Activated gamma-delta T cell treated with Interleukin-2 at 50 U/mL for 16 hours (primary cell): ENCODE measurements at regions not wholly inside any gene's neighbourhood (a gene's known extent, or its start where the extent isn't known, plus 50 kb on each side); places are given as distances from the start of the nearest gene placed in this dataset.

Source experiments
- DNase-seq: peaks from one replicate; pipeline ENCODE4 v3.0.0-alpha.2; 2020

- no peak for DNase-seq
Measured at GRCh38 chr10:4086131-4086898, 301.3 kb upstream of the KLF6 start.

- DNase-seq: no peak
Measured at GRCh38 chr10:4083509-4084003, 298.5 kb upstream of the KLF6 start.

- DNase-seq: no peak
Measured at GRCh38 chr10:4082861-4083260, 297.9 kb upstream of the KLF6 start.

GRCh38 chr10:4081685-4082111 lies 296.7 kb upstream of the KLF6 start:
- DNase-seq: no peak

- DNase-seq: no peak
Measured at GRCh38 chr10:4080225-4080805, 295.3 kb upstream of the KLF6 start.

GRCh38 chr10:4079803-4080202 lies 294.8 kb upstream of the KLF6 start:
- no peak for DNase-seq

GRCh38 chr10:4077804-4078203 lies 292.8 kb upstream of the KLF6 start:
- no peak for DNase-seq

- DNase-seq: no peak
Measured at GRCh38 chr10:4076983-4077382, 292.0 kb upstream of the KLF6 start.

- DNase-seq: no peak
Measured at GRCh38 chr10:4075443-4075842, 290.4 kb upstream of the KLF6 start.

GRCh38 chr10:4074545-4075407 lies 289.8 kb upstream of the KLF6 start:
- no peak for DNase-seq

- DNase-seq: no peak
Measured at GRCh38 chr10:4073912-4074311, 288.9 kb upstream of the KLF6 start.

GRCh38 chr10:4070921-4071660 lies 286.1 kb upstream of the KLF6 start:
- no peak for DNase-seq

GRCh38 chr10:4070184-4070583 lies 285.2 kb upstream of the KLF6 start:
- no peak for DNase-seq

- no peak for DNase-seq
Measured at GRCh38 chr10:4069491-4069890, 284.5 kb upstream of the KLF6 start.

- DNase-seq: no peak
Measured at GRCh38 chr10:4068629-4069028, 283.6 kb upstream of the KLF6 start.

GRCh38 chr10:4067931-4068561 lies 283.0 kb upstream of the KLF6 start:
- no peak for DNase-seq

- no peak for DNase-seq
Measured at GRCh38 chr10:4067531-4067930, 282.5 kb upstream of the KLF6 start.

GRCh38 chr10:4066581-4067390 lies 281.8 kb upstream of the KLF6 start:
- DNase-seq: no peak

GRCh38 chr10:4064489-4064888 lies 279.5 kb upstream of the KLF6 start:
- DNase-seq: no peak

- no peak for DNase-seq
Measured at GRCh38 chr10:4063717-4064116, 278.7 kb upstream of the KLF6 start.

- no peak for DNase-seq
Measured at GRCh38 chr10:4062751-4063150, 277.7 kb upstream of the KLF6 start.

GRCh38 chr10:4062072-4062471 lies 277.1 kb upstream of the KLF6 start:
- DNase-seq: no peak
